ENCODE measurements at regions not wholly inside any gene's neighbourhood (a gene's known extent, or its start where the extent isn't known, plus 50 kb on each side); places are given as distances from the start of the nearest gene placed in this dataset.

DNA sequence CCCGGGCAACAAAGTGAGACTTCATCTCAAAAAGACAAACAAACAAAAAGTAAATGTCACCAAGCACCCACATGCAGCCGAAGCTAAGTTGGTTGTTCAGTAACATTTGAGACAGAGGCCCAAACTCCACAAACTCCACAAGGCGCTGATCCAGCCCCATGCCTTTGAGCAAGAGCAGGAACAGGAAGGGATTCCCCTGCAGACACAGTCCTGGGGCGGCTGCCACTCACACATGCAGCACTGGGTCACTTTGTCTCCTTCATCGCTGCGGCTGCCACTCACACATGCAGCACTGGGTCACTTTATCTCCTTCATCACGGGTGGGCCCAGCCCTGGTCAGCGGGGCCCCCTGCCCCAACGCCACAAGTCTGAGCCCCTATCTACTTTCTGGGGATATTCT, 246.9 kb upstream of the RREB1 start:
- BruUV-seq (replicated peaks), result no TSS peak
- POLR2A ChIA-PET (ENCODE audit: low non-redundant PET), result no interaction called here
- TF ChIP-seq, protein P1, sequence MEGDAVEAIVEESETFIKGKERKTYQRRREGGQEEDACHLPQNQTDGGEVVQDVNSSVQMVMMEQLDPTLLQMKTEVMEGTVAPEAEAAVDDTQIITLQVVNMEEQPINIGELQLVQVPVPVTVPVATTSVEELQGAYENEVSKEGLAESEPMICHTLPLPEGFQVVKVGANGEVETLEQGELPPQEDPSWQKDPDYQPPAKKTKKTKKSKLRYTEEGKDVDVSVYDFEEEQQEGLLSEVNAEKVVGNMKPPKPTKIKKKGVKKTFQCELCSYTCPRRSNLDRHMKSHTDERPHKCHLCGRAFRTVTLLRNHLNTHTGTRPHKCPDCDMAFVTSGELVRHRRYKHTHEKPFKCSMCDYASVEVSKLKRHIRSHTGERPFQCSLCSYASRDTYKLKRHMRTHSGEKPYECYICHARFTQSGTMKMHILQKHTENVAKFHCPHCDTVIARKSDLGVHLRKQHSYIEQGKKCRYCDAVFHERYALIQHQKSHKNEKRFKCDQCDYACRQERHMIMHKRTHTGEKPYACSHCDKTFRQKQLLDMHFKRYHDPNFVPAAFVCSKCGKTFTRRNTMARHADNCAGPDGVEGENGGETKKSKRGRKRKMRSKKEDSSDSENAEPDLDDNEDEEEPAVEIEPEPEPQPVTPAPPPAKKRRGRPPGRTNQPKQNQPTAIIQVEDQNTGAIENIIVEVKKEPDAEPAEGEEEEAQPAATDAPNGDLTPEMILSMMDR (conservative IDR thresholded peaks at IDR 0.05; ENCODE audit: low read depth, low read length), result no peak
- TF ChIP-seq EZH2 (IDR thresholded peaks at IDR 0.05; ENCODE audit: borderline replicate concordance, low read depth, low read length, poor library complexity, severe bottlenecking), result no peak
- H3K4me1 ChIP-seq (ENCODE audit: insufficient read depth, low read length, poor library complexity, severe bottlenecking), result peaks cover 41% of the 10 kb centered on the region
- CTCF ChIA-PET, result interaction anchor here (0.7 kb wide), 1 partner anchor 377 kb away, joined by 4 read pairs; no protein-coding TSS in a partner anchor
- H3K9me3 ChIP-seq (ENCODE audit: low read depth, low read length, poor library complexity, severe bottlenecking), result no peaks in the 10 kb centered on the region
- intact Hi-C loops (cut with micrococcal nuclease; ENCODE audit: unreplicated experiment), result no loop called here
- no peak for DNase-seq (ENCODE audit: low spot score)
- no peaks in the 10 kb centered on the region for H3K36me3 ChIP-seq (ENCODE audit: insufficient read depth, low read length, poor library complexity, severe bottlenecking)
- no peak overlapping the region for H3K4me3 ChIP-seq (ENCODE audit: low read depth, low read length, poor library complexity, severe bottlenecking)
- peak overlapping the region; percentile 44 for H3K27ac ChIP-seq (ENCODE audit: low read depth, low read length, poor library complexity, severe bottlenecking)
- H3K27me3 ChIP-seq (replicated peaks; ENCODE audit: insufficient read depth, low read depth, low read length, poor library complexity), result no peaks in the 10 kb centered on the region

- no TSS peak for BruUV-seq (replicated peaks)
- no peaks in the 10 kb centered on the region for H3K36me3 ChIP-seq (ENCODE audit: insufficient read depth, low read length, poor library complexity, severe bottlenecking)
- CTCF ChIA-PET, result no interaction called here
- DNase-seq (ENCODE audit: low spot score), result no peak
- no peaks in the 10 kb centered on the region for H3K27me3 ChIP-seq (replicated peaks; ENCODE audit: insufficient read depth, low read depth, low read length, poor library complexity)
- peak overlapping the region; percentile 44 for H3K27ac ChIP-seq (ENCODE audit: low read depth, low read length, poor library complexity, severe bottlenecking)
- H3K4me1 ChIP-seq (ENCODE audit: insufficient read depth, low read length, poor library complexity, severe bottlenecking), result peaks cover 35% of the 10 kb centered on the region
- no peak overlapping the region for H3K4me3 ChIP-seq (ENCODE audit: low read depth, low read length, poor library complexity, severe bottlenecking)
- no peaks in the 10 kb centered on the region for H3K9me3 ChIP-seq (ENCODE audit: low read depth, low read length, poor library complexity, severe bottlenecking)
- intact Hi-C loops (cut with micrococcal nuclease; ENCODE audit: unreplicated experiment), result no loop called here
- TF ChIP-seq, protein P1 (conservative IDR thresholded peaks at IDR 0.05; ENCODE audit: low read depth, low read length), result no peak
- no peak for TF ChIP-seq EZH2 (IDR thresholded peaks at IDR 0.05; ENCODE audit: borderline replicate concordance, low read depth, low read length, poor library complexity, severe bottlenecking)
- POLR2A ChIA-PET (ENCODE audit: low non-redundant PET), result no interaction called here
Measured at GRCh38 chr6:6861351-6861894, 246.3 kb upstream of the RREB1 start.

GRCh38 chr6:6861995-6862394, 245.8 kb upstream of the RREB1 start:
- POLR2A ChIA-PET (ENCODE audit: low non-redundant PET), result no interaction called here
- Histone ChIP-seq H3K4me3 (ENCODE audit: low read depth, low read length, poor library complexity, severe bottlenecking) (no peak overlapping the region), H3K9me3 (ENCODE audit: low read depth, low read length, poor library complexity, severe bottlenecking) (no peaks in the 10 kb centered on the region)

More at GRCh38 chr6:6861995-6862394, 245.8 kb upstream of the RREB1 start:
- H3K27me3 ChIP-seq (replicated peaks; ENCODE audit: insufficient read depth, low read depth, low read length, poor library complexity), result no peaks in the 10 kb centered on the region
- TF ChIP-seq, protein P1 (conservative IDR thresholded peaks at IDR 0.05; ENCODE audit: low read depth, low read length), result no peak
- TF ChIP-seq EZH2 (IDR thresholded peaks at IDR 0.05; ENCODE audit: borderline replicate concordance, low read depth, low read length, poor library complexity, severe bottlenecking), result no peak
- H3K36me3 ChIP-seq (ENCODE audit: insufficient read depth, low read length, poor library complexity, severe bottlenecking), result no peaks in the 10 kb centered on the region
- no TSS peak for BruUV-seq (replicated peaks)
- H3K4me1 ChIP-seq (ENCODE audit: insufficient read depth, low read length, poor library complexity, severe bottlenecking), result peaks cover 29% of the 10 kb centered on the region
- no peak for DNase-seq (ENCODE audit: low spot score)
- intact Hi-C loops (cut with micrococcal nuclease; ENCODE audit: unreplicated experiment), result no loop called here
- CTCF ChIA-PET, result no interaction called here
- H3K27ac ChIP-seq (ENCODE audit: low read depth, low read length, poor library complexity, severe bottlenecking), result no peak overlapping the region
